ENCODE measurements at regions not wholly inside any gene's neighbourhood (a gene's known extent, or its start where the extent isn't known, plus 50 kb on each side); places are given as distances from the start of the nearest gene placed in this dataset.
"Not testable (repeated sequence)": the region's sequence is repeated elsewhere in the genome, so short reads cannot be mapped to it uniquely, and the experiment has no call there.

GRCh38 chr5:25263507-25263906 lies 618.7 kb upstream of the CDH10 start:
- not testable (repeated sequence) for TF ChIP-seq CTCF, POLR2A (IDR thresholded peaks at IDR 0.05)

All from lower leg skin (tissue), 3 donors.